GM12878 (cell line): ENCODE measurements at regions not wholly inside any gene's neighbourhood (a gene's known extent, or its start where the extent isn't known, plus 50 kb on each side); places are given as distances from the start of the nearest gene placed in this dataset.

Experiments used
- ATAC-seq: fragments of 200-7000 bp; cut with Tn5 transposase; 3 replicates; pipeline ENCODE4 v1.9.1; 2020; ENCODE audit warnings: mild to moderate bottlenecking, moderate library complexity
- BruUV-seq: library from RNA; stranded (reverse); fragments of 400-500 nt; replicated peaks from 2 replicates; lab custom pipeline; 2021; lab: Mats Ljungman, UMichigan
- CTCF ChIA-PET: fragments of 300-600 bp; sonication (Branson Sonifier 250); formaldehyde crosslinking; extraction: SDS; loops from one replicate; lab custom pipeline; 2021; ENCODE audit warnings: inconsistent platforms; lab: Yijun Ruan, JAX
- POLR2A ChIA-PET: fragments of 350-600 bp; formaldehyde crosslinking; extraction: SDS; loops from one replicate; lab custom pipeline; 2021; ENCODE audit warnings: inconsistent platforms; lab: Charles Lee
- RAD21 ChIA-PET: fragments of 300-600 bp; sonication (Branson Sonifier 250); formaldehyde crosslinking; loops from one replicate; lab custom pipeline; 2023; ENCODE audit warnings: antibody characterized with exemption; ENCODE audit not compliant: unreplicated experiment; lab: Charles Lee
- SMC1A ChIA-PET: fragments of 300-600 bp; sonication (Branson Sonifier 250); formaldehyde crosslinking; loops from one replicate; lab custom pipeline; 2023; ENCODE audit not compliant: unreplicated experiment, uncharacterized antibody; lab: Charles Lee
- DNase-seq: peaks from one replicate; pipeline ENCODE4 v3.0.0-alpha.2; 2011; ENCODE audit warnings: low read depth, low spot score
- FAIRE-seq: peaks from 3 replicates; lab custom pipeline; 2011; peaks lifted over from hg19 to GRCh38; lab: Jason Lieb, UNC
- H2AFZ ChIP-seq: 2 replicates; pipeline ENCODE4 v1.6.0; 2011; ENCODE audit warnings: low read depth, low read length, control low read depth; ENCODE audit not compliant: control insufficient read depth
- H3K27ac ChIP-seq: 2 replicates; pipeline ENCODE4 v1.5.1; 2011; ENCODE audit warnings: control low read depth; ENCODE audit not compliant: control insufficient read depth, insufficient read depth
- H3K27me3 ChIP-seq, 2 experiments: replicated peaks in 1 of 2; 2 replicates each; pipeline versions ENCODE4 v1.6.0 to v1.6.1; 2011; ENCODE audit warnings: low read length in 1 of 2; ENCODE audit not compliant: control insufficient read depth in 2 of 2, insufficient read depth in 2 of 2
- H3K36me3 ChIP-seq, 2 experiments: 2 replicates each; pipeline ENCODE4 v1.5.1; 2011; ENCODE audit warnings: low read length in 1 of 2; ENCODE audit not compliant: control insufficient read depth in 2 of 2, insufficient read depth in 2 of 2
- H3K4me1 ChIP-seq: 2 replicates; pipeline ENCODE4 v1.6.1; 2011; ENCODE audit warnings: mild to moderate bottlenecking, low read length, moderate library complexity, mixed read lengths; ENCODE audit not compliant: control insufficient read depth, insufficient read depth
- H3K4me2 ChIP-seq: 2 replicates; pipeline ENCODE4 v1.6.0; 2011; ENCODE audit warnings: control low read depth; ENCODE audit not compliant: control insufficient read depth, insufficient read depth
- H3K4me3 ChIP-seq: fragments of 200-600 bp; sonication (generic); 2 replicates; pipeline ENCODE4 v1.5.1; 2016
- H3K79me2 ChIP-seq: 2 replicates; pipeline ENCODE4 v1.6.0; 2011; ENCODE audit warnings: low read length; ENCODE audit not compliant: control insufficient read depth, insufficient read depth
- H3K9ac ChIP-seq: 2 replicates; pipeline ENCODE4 v1.8.0; 2011; ENCODE audit warnings: low read length, control low read depth, mixed read lengths; ENCODE audit not compliant: control insufficient read depth, insufficient read depth
- H3K9me3 ChIP-seq: replicated peaks from 3 replicates; pipeline ENCODE4 v1.5.1; 2011; ENCODE audit warnings: mild to moderate bottlenecking, low read length; ENCODE audit not compliant: control insufficient read depth, insufficient read depth
- H4K20me1 ChIP-seq: 2 replicates; pipeline ENCODE4 v1.6.0; 2011; ENCODE audit not compliant: control insufficient read depth, insufficient read depth
- BRCA1 ChIP-seq: IDR thresholded peaks from 2 replicates; pipeline ENCODE4 v1.6.1; 2011; ENCODE audit warnings: low read depth, low read length, improper control_type of control experiment
- CREB1 ChIP-seq: IDR thresholded peaks from 2 replicates; pipeline ENCODE4 v1.6.1; 2012; ENCODE audit warnings: low read depth, mild to moderate bottlenecking, inconsistent platforms
- E4F1 ChIP-seq: fragments of 450-650 bp; IDR thresholded peaks from 2 replicates; pipeline ENCODE4 v1.6.1; 2018; ENCODE audit warnings: borderline replicate concordance, mild to moderate bottlenecking; ENCODE audit not compliant: partially characterized antibody
- ELK1 ChIP-seq: IDR thresholded peaks from 2 replicates; pipeline ENCODE4 v1.6.1; 2012; ENCODE audit warnings: low read depth, low read length, improper control_type of control experiment
- KDM1A ChIP-seq: fragments of 200-600 bp; sonication (generic); IDR thresholded peaks from 2 replicates; pipeline ENCODE4 v1.6.1; 2016; ENCODE audit warnings: borderline replicate concordance
- LARP7 ChIP-seq: fragments of 450-650 bp; IDR thresholded peaks from 2 replicates; pipeline ENCODE4 v1.6.1; 2017; ENCODE audit warnings: mild to moderate bottlenecking
- MXI1 ChIP-seq: fragments of 150-350 bp; IDR thresholded peaks from 2 replicates; pipeline ENCODE4 v1.6.1; 2011; ENCODE audit warnings: low read depth, mild to moderate bottlenecking, inconsistent platforms, low read length, improper control_type of control experiment
- NRF1 ChIP-seq: conservative IDR thresholded peaks from 2 replicates; pipeline ENCODE4 v1.6.1; 2011; ENCODE audit warnings: mild to moderate bottlenecking, low read depth, low read length, improper control_type of control experiment
- PML ChIP-seq: IDR thresholded peaks from 2 replicates; pipeline ENCODE4 v1.6.1; 2012; ENCODE audit warnings: low read length, inconsistent platforms
- SIN3A ChIP-seq: IDR thresholded peaks from 2 replicates; pipeline ENCODE4 v1.6.1; 2012; ENCODE audit warnings: low read depth, low read length, improper control_type of control experiment
- SP1 ChIP-seq: IDR thresholded peaks from one replicate; pipeline ENCODE4 v1.6.1; 2011; ENCODE audit warnings: low read depth, low read length
- SPI1 ChIP-seq: IDR thresholded peaks from 2 replicates; pipeline ENCODE4 v1.6.1; 2011; ENCODE audit warnings: low read depth, mild to moderate bottlenecking, low read length, moderate library complexity, borderline replicate concordance; ENCODE audit not compliant: insufficient read depth
- STAT1 ChIP-seq: fragments of 450-650 bp; conservative IDR thresholded peaks from 2 replicates; pipeline ENCODE4 v1.6.1; 2014; ENCODE audit warnings: antibody characterized with exemption, mild to moderate bottlenecking
- WRNIP1 ChIP-seq: IDR thresholded peaks from 2 replicates; pipeline ENCODE4 v1.6.1; 2011; ENCODE audit warnings: low read depth, low read length, improper control_type of control experiment, borderline replicate concordance
- YBX1 ChIP-seq: fragments of 450-650 bp; IDR thresholded peaks from 2 replicates; pipeline ENCODE4 v1.6.1; 2016; ENCODE audit warnings: antibody characterized with exemption
- ZBED1 ChIP-seq: IDR thresholded peaks from 2 replicates; pipeline ENCODE4 v1.6.1; 2016; ENCODE audit warnings: borderline replicate concordance
- WGBS: methylation state at CpG from one replicate; pipeline ENCODE4 v1.1.6; 2016; ENCODE audit warnings: low lambda C conversion rate; ENCODE audit not compliant: insufficient replicate concordance, insufficient coverage; ENCODE audit errors: missing lambda C conversion rate; 5-methylcytosine and 5-hydroxymethylcytosine counted together
- in situ Hi-C: fragments of 300-500 bp; cut with MboI; formaldehyde crosslinking; loops from 9 replicates; pipeline ENCODE4 v1.14.3; 2018; ENCODE audit warnings: mixed read lengths
- intact Hi-C: fragments of 100-400 bp; cut with micrococcal nuclease; formaldehyde crosslinking; loops from one replicate; pipeline ENCODE4 v1.14.2; 2022; ENCODE audit not compliant: unreplicated experiment

- no peak for FAIRE-seq
- H3K9me3 ChIP-seq, result no peaks in the 10 kb centered on the region
- no peaks in the 10 kb centered on the region; a peak in 1 of 4 replicates for H3K27me3 ChIP-seq
- in situ Hi-C loops (no loop called here), intact Hi-C loops (no loop called here)
- no peaks in the 10 kb centered on the region for H3K4me1 ChIP-seq
- ChIA-PET SMC1A (no interaction called here), CTCF (interaction anchor here (1.0 kb wide), 1 partner anchor 9 kb away, joined by 3 read pairs; no protein-coding TSS in a partner anchor), POLR2A (interaction anchor here (0.5 kb wide), 1 partner anchor 212 kb away, joined by 3 read pairs; no protein-coding TSS in a partner anchor), RAD21 (no interaction called here)
- no peaks in the 10 kb centered on the region for H4K20me1 ChIP-seq
- no peak for ATAC-seq
- no peaks in the 10 kb centered on the region for H3K36me3 ChIP-seq
- H3K9ac ChIP-seq, result no peak overlapping the region
- 0% methylated on average over 1 of the region's 1 CpG for WGBS
- no peak overlapping the region for H3K4me3 ChIP-seq
- no peak for DNase-seq
- TF ChIP-seq BRCA1 (no peak), KDM1A (no peak), MXI1 (no peak), ZBED1 (no peak), E4F1 (no peak), WRNIP1 (no peak), CREB1 (no peak), YBX1 (no peak), PML (no peak), SP1 (no peak), NRF1 (no peak), LARP7 (no peak), ELK1 (no peak), STAT1 (no peak), SIN3A (no peak), SPI1 (no peak)
- no peaks in the 10 kb centered on the region for H3K79me2 ChIP-seq
- BruUV-seq, result no TSS peak
- H2AFZ ChIP-seq, result no peak overlapping the region
- H3K27ac ChIP-seq, result no peak overlapping the region
- no peak overlapping the region for H3K4me2 ChIP-seq
These were observed 101.7 kb upstream of the NTRK2 start for GRCh38 chr9:84567805-84568204.
